ENCODE measurements at regions not wholly inside any gene's neighbourhood (a gene's known extent, or its start where the extent isn't known, plus 50 kb on each side); places are given as distances from the start of the nearest gene placed in this dataset.

DNA sequence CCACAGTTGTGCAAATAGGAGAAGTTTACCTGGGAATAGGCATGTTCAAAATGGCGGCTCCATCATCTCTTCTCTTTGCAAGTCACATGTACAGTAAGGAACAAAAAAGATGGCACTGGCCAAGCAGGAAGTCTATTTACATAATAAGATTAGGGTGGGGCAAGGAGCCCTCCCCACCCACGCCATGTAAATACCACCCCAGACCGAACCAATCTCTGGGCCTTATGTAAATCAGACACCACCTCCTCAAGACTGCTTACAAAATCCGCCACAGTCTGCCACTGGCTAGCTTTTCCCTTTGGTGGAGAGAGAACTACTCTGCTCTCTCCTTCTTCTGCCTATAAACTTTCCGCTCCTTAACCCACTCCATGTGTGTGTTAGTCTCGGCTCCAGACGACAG lies 1496.3 kb downstream of the REEP3 start:
- TF ChIP-seq, protein P1, sequence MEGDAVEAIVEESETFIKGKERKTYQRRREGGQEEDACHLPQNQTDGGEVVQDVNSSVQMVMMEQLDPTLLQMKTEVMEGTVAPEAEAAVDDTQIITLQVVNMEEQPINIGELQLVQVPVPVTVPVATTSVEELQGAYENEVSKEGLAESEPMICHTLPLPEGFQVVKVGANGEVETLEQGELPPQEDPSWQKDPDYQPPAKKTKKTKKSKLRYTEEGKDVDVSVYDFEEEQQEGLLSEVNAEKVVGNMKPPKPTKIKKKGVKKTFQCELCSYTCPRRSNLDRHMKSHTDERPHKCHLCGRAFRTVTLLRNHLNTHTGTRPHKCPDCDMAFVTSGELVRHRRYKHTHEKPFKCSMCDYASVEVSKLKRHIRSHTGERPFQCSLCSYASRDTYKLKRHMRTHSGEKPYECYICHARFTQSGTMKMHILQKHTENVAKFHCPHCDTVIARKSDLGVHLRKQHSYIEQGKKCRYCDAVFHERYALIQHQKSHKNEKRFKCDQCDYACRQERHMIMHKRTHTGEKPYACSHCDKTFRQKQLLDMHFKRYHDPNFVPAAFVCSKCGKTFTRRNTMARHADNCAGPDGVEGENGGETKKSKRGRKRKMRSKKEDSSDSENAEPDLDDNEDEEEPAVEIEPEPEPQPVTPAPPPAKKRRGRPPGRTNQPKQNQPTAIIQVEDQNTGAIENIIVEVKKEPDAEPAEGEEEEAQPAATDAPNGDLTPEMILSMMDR (IDR thresholded peaks at IDR 0.05; ENCODE audit: insufficient read depth, low read length, poor library complexity, severe bottlenecking): no peak
- no peak for TF ChIP-seq EZH2phosphoT487 (conservative IDR thresholded peaks at IDR 0.05; ENCODE audit: low read length)
